MG63 (cell line): ENCODE measurements at regions not wholly inside any gene's neighbourhood (a gene's known extent, or its start where the extent isn't known, plus 50 kb on each side); places are given as distances from the start of the nearest gene placed in this dataset.
A peak's percentile ranks its signal among the peaks of the same experiment; 100 is the strongest.

Experiments
- DNase-seq: peaks from one replicate; pipeline ENCODE4 v3.0.0-alpha.2; 2020
- H3K27me3 ChIP-seq: fragments of 250-450 bp; sonication (Bioruptor Pico); 2 replicates; pipeline ENCODE4 v1.5.1; 2020; ENCODE audit warnings: mild to moderate bottlenecking, moderate library complexity
- H3K36me3 ChIP-seq: fragments of 250-450 bp; sonication (Bioruptor Pico); 2 replicates; pipeline ENCODE4 v1.5.1; 2020; ENCODE audit warnings: mild to moderate bottlenecking, moderate library complexity
- H3K4me3 ChIP-seq: fragments of 250-450 bp; sonication (Bioruptor Pico); 2 replicates; pipeline ENCODE4 v1.5.1; 2020; ENCODE audit warnings: mild to moderate bottlenecking, moderate library complexity
- H3K9me3 ChIP-seq: fragments of 250-450 bp; sonication (Bioruptor Pico); 2 replicates; pipeline ENCODE4 v1.5.1; 2020; ENCODE audit warnings: mild to moderate bottlenecking, moderate library complexity

DNA sequence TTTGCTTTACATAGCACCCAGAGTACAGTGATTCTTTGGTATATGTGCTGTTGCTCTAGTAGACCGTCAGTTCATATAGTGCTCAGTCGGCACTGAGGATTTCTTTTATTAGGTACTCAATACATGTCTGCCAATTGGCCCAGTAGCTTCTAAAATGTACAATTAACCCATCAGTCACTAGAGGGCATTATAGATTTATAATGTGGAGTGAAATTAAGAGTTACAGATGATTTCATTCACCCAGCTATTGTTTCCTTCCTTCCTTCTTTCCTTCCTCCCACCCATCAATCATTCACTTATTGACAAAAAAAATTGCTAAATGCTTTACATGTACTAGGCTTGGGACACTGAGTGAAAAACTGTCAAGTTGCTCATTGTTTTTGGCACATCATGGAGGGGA lies 263.6 kb upstream of the USP24 start:
- Histone ChIP-seq H3K27me3 (no peaks in the 10 kb centered on the region), H3K36me3 (no peaks in the 10 kb centered on the region), H3K4me3 (no peak overlapping the region), H3K9me3 (peaks cover 10% of the 10 kb centered on the region)
- DNase-seq, result no peak

GRCh38 chr1:55477953-55478352 lies 262.8 kb upstream of the USP24 start:
- Histone ChIP-seq H3K4me3 (no peak overlapping the region), H3K36me3 (no peaks in the 10 kb centered on the region), H3K27me3 (no peaks in the 10 kb centered on the region), H3K9me3 (peaks cover 10% of the 10 kb centered on the region)
- DNase-seq, result no peak

GRCh38 chr1:55476445-55477015 lies 261.4 kb upstream of the USP24 start:
- H3K9me3 ChIP-seq, result peaks cover 10% of the 10 kb centered on the region
- no peak overlapping the region for H3K4me3 ChIP-seq
- H3K27me3 ChIP-seq, result no peaks in the 10 kb centered on the region
- no peak for DNase-seq
- H3K36me3 ChIP-seq, result no peaks in the 10 kb centered on the region

DNA sequence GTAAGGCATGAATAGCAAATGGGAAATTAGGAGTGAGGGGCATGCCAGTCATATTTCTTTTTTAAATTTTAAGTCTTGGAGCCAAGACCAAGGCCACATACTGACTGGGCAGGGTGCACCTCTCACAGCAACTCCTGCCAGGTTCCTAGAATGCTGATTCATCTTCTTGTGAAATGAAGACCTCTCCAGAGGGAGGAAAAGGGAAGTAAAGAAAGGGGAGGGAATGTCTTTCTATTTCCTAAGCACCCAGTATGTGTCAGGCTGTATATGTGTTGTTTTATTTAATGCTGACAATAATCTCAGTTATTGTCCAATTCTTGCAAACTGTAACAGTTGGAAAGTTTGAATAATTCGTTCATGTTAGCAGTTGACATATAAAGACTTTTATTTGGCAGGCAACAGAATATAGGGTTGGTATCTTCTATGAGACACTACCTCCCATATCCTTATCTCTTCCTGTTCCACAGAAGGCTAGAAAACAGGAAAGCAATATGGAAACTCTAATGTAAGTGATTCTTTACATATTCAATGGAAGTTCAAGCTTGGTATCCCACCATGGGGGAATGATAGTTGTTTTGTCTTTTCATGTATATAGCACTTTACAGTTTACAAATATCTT lies 259.1 kb upstream of the USP24 start:
- peaks cover 7% of the 10 kb centered on the region for H3K9me3 ChIP-seq
- DNase-seq, result peak; percentile 71
- no peaks in the 10 kb centered on the region for H3K36me3 ChIP-seq
- H3K4me3 ChIP-seq, result no peak overlapping the region
- H3K27me3 ChIP-seq, result no peaks in the 10 kb centered on the region

- Histone ChIP-seq H3K27me3 (no peaks in the 10 kb centered on the region), H3K36me3 (no peaks in the 10 kb centered on the region), H3K4me3 (no peak overlapping the region), H3K9me3 (0 out of 2 replicates have a peak, but pooled peaks cover 2% of the 10 kb centered on the region)
- no peak for DNase-seq
Measured at GRCh38 chr1:55473661-55474060, 258.5 kb upstream of the USP24 start.

- DNase-seq, result peak; percentile 78
- H3K4me3 ChIP-seq, result no peak overlapping the region
- no peaks in the 10 kb centered on the region for H3K36me3 ChIP-seq
- H3K9me3 ChIP-seq, result no peaks in the 10 kb centered on the region
- H3K27me3 ChIP-seq, result no peaks in the 10 kb centered on the region
Measured at GRCh38 chr1:55472784-55473183, 257.6 kb upstream of the USP24 start.

GRCh38 chr1:55472115-55472514 lies 257.0 kb upstream of the USP24 start:
- Histone ChIP-seq H3K4me3 (no peak overlapping the region), H3K36me3 (no peaks in the 10 kb centered on the region), H3K27me3 (no peaks in the 10 kb centered on the region), H3K9me3 (no peaks in the 10 kb centered on the region)
- DNase-seq, result no peak

GRCh38 chr1:55468142-55468795 lies 253.1 kb upstream of the USP24 start:
- H3K27me3 ChIP-seq, result no peaks in the 10 kb centered on the region
- H3K36me3 ChIP-seq, result no peaks in the 10 kb centered on the region
- DNase-seq, result no peak
- no peak overlapping the region for H3K4me3 ChIP-seq
- H3K9me3 ChIP-seq, result no peaks in the 10 kb centered on the region

DNA sequence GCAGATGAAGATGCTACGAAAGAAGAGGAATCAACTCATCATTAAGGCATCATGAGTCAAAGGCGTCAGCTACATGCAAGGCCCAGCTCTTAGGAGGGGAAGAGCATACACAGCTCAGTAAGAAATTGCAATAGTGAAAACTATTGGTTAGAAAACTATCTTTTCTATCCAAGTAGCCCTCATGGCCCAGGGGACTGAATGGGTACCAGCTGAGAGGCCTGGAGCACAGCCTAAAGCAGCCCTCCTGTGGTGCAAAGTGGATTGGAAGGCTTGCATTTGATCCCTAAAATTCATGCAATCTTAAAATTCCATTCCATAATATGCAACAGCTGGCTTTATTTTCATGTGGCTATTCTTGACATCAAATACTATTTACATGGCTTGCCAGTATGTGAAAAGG lies 251.8 kb upstream of the USP24 start:
- Histone ChIP-seq H3K27me3 (no peaks in the 10 kb centered on the region), H3K4me3 (no peak overlapping the region), H3K36me3 (no peaks in the 10 kb centered on the region), H3K9me3 (no peaks in the 10 kb centered on the region)
- peak; percentile 43 for DNase-seq

GRCh38 chr1:55466373-55466772 lies 251.2 kb upstream of the USP24 start:
- H3K36me3 ChIP-seq, result no peaks in the 10 kb centered on the region
- DNase-seq, result peak; percentile 70

GRCh38 chr1:55464550-55464949 lies 249.4 kb upstream of the USP24 start:
- Histone ChIP-seq H3K27me3 (no peaks in the 10 kb centered on the region), H3K9me3 (no peaks in the 10 kb centered on the region), H3K36me3 (no peaks in the 10 kb centered on the region), H3K4me3 (no peak overlapping the region)
- DNase-seq, result no peak

More at GRCh38 chr1:55466373-55466772, 251.2 kb upstream of the USP24 start:
- no peak overlapping the region for H3K4me3 ChIP-seq
- no peaks in the 10 kb centered on the region for H3K9me3 ChIP-seq
- H3K27me3 ChIP-seq, result no peaks in the 10 kb centered on the region

DNA sequence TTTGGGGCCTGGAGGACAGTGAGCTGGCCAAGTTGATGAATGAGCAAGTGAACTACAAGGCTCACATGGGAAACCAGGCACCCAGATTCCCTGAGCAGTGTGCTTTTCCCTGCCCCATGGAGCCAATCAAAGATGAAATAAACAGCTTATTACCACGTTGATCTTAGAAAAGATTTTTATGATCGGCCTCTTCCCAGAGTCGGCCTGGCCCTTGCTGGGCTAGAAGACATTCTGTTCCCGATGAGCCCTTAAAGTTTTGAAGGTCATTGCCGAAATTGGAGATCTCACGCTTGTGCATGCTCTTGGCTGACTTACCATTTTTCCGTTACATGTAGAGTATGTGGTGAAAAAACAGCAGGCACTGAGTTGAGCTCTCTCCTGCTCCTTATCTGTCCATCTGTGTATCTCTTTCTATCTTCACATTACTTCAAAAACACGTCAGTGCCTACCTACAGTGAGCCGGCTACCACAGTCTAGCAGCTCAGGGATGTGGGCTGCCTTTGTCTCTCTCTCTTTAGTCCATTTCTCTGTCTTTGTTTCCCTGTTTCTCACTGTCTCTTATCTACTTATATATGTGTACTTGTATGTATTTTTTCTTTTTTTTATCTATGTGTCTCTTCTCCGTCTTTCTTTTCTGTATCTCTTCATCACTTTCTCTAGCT lies 248.8 kb upstream of the USP24 start:
- Histone ChIP-seq H3K36me3 (no peaks in the 10 kb centered on the region), H3K4me3 (no peak overlapping the region), H3K27me3 (no peaks in the 10 kb centered on the region), H3K9me3 (no peaks in the 10 kb centered on the region)
- no peak for DNase-seq

DNA sequence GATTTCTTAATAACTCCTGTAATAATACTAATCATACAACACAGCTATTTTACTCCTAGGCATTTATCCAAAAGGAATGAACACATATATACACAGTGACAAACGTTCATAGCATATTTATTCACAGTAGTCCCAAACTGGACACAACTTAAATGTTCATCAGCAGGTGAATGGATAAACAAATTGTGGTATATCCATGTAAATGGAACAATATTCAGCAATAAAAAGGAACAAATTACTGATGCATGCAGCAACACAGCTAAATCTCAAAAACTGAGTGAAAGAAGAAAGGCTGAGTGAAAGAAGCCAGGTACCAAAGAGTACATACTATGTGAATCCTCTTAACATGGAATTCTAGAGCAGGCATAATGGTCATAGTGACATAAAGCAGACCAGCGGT lies 242.7 kb upstream of the USP24 start:
- Histone ChIP-seq H3K27me3 (no peaks in the 10 kb centered on the region), H3K36me3 (no peaks in the 10 kb centered on the region), H3K9me3 (peaks cover 6% of the 10 kb centered on the region; the same call in 1 of the 2 replicates), H3K4me3 (no peak overlapping the region)
- no peak for DNase-seq

DNA sequence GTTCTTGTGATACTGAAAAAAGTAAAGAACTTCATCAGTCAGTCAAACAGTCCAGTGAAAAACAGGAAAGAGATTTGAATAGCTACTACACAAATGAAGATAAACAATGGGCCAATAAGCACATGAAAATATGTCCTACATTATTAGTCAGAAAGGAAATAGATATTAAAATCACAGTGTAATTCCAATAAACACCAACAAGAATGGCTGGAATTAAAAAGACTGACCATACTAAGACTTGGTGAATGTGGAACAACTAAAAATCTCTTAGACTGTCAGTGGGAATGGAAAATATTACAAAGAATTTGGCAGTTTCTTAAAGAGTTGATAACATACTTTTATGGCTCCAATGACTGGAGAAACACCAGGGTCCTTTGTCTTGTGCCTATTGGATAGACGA lies 241.8 kb upstream of the USP24 start:
- no peak for DNase-seq
- Histone ChIP-seq H3K9me3 (peaks cover 6% of the 10 kb centered on the region; the same call in 1 of the 2 replicates), H3K4me3 (no peak overlapping the region), H3K27me3 (no peaks in the 10 kb centered on the region), H3K36me3 (no peaks in the 10 kb centered on the region)

DNA sequence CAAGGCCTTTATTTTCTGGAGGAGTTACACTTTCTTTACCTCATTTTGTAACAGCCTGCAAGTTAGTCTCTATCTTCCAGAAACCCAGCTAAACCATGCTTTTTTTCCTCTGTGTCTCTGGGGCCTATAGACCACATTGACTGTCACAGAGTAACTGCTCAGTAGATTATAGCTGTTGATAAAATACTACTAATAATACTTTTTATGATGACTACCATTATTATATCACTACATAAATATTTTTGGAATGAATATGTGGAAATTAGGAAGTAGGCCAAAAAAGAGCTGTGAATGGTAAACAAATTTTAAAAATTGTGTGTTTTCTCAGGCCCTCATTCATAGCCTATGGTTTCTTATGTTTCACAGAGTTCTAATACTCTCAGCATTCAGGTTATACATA lies 233.1 kb upstream of the USP24 start:
- H3K9me3 ChIP-seq, result peaks cover 9% of the 10 kb centered on the region
- H3K27me3 ChIP-seq, result no peaks in the 10 kb centered on the region
- H3K4me3 ChIP-seq, result no peak overlapping the region
- no peaks in the 10 kb centered on the region for H3K36me3 ChIP-seq
- DNase-seq, result no peak

DNA sequence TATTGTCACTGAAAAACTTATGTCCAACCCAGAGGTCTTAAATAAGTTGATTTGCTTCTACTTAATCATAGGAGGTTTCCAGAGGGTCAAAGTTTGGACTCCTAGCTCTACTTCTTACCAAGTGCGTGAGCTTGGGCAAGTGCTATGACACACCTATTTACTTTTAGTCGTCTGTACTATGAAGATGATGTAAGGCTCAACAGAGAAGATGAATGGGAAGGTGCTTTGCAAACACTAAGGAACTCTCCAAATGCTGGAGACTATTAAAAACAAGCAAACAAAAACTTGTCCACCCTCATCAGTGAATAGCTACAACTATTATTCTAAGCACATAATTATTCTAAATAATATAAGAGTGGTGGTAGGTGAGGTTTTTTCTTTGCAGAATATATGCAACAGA lies 232.3 kb upstream of the USP24 start:
- Histone ChIP-seq H3K9me3 (peaks cover 9% of the 10 kb centered on the region), H3K36me3 (no peaks in the 10 kb centered on the region), H3K4me3 (no peak overlapping the region), H3K27me3 (no peaks in the 10 kb centered on the region)
- DNase-seq, result no peak

GRCh38 chr1:55446351-55446750 lies 231.2 kb upstream of the USP24 start:
- Histone ChIP-seq H3K27me3 (no peaks in the 10 kb centered on the region), H3K9me3 (peaks cover 8% of the 10 kb centered on the region), H3K36me3 (no peaks in the 10 kb centered on the region), H3K4me3 (no peak overlapping the region)
- peak; percentile 56 for DNase-seq
